HCT116 (cell line): ENCODE measurements at regions not wholly inside any gene's neighbourhood (a gene's known extent, or its start where the extent isn't known, plus 50 kb on each side); places are given as distances from the start of the nearest gene placed in this dataset.

Source experiments
- ATF3 ChIP-seq: IDR thresholded peaks from 2 replicates; pipeline ENCODE4 v1.6.1; 2012
- CEBPB ChIP-seq: IDR thresholded peaks from 2 replicates; pipeline ENCODE4 v1.6.1; 2012; ENCODE audit warnings: low read depth
- CTCF ChIP-seq, 3 experiments: fragments of 200-600 bp in 1 of 3; sonication (generic) in 1 of 3; IDR thresholded peaks in 2 of 3; conservative IDR thresholded peaks in 1 of 3; 2 replicates each; pipeline ENCODE4 v1.5.1; 2012 to 2017; ENCODE audit warnings: low read depth in 2 of 3, low read length in 2 of 3, antibody characterized with exemption in 1 of 3, borderline replicate concordance in 1 of 3, control low read depth in 1 of 3, mild to moderate bottlenecking in 1 of 3, mixed read lengths in 1 of 3, mixed run types in 1 of 3, moderate library complexity in 1 of 3; ENCODE audit not compliant: insufficient read depth in 1 of 3
- EZH2 ChIP-seq: fragments of 200-600 bp; sonication (generic); IDR thresholded peaks from 2 replicates; pipeline ENCODE4 v1.6.1; 2017; ENCODE audit warnings: antibody characterized with exemption, mixed run types
- FOSL1 ChIP-seq: IDR thresholded peaks from 2 replicates; pipeline ENCODE4 v1.6.1; 2012; ENCODE audit warnings: low read depth
- POLR2A ChIP-seq: IDR thresholded peaks from 2 replicates; pipeline ENCODE4 v1.7.0; 2011; ENCODE audit warnings: borderline replicate concordance; ENCODE audit not compliant: insufficient read depth, insufficient read length; ENCODE audit errors: extremely low read depth
- POLR2AphosphoS5 ChIP-seq: IDR thresholded peaks from 2 replicates; pipeline ENCODE4 v1.6.1; 2011; ENCODE audit warnings: mild to moderate bottlenecking, low read depth, low read length, moderate library complexity
- SP1 ChIP-seq: IDR thresholded peaks from 2 replicates; pipeline ENCODE4 v1.6.1; 2012; ENCODE audit warnings: low read depth
- TCF7L2 ChIP-seq: IDR thresholded peaks from 2 replicates; pipeline ENCODE4 v1.7.0; 2011; ENCODE audit warnings: borderline replicate concordance, inconsistent platforms; ENCODE audit not compliant: insufficient read depth, insufficient read length; ENCODE audit errors: extremely low read depth
- ZBTB33 ChIP-seq: IDR thresholded peaks from 2 replicates; pipeline ENCODE4 v1.6.1; 2011; ENCODE audit warnings: mild to moderate bottlenecking, low read length, moderate library complexity; ENCODE audit not compliant: insufficient replicate concordance; ENCODE audit errors: extremely low read depth

GRCh38 chr14:97687944-97688630 is 890.9 kb downstream of the VRK1 start (continued):
- TF ChIP-seq ZBTB33 (no peak), SP1 (no peak), POLR2AphosphoS5 (no peak), FOSL1 (no peak), CEBPB (no peak), CTCF (IDR thresholded peaks at IDR 0.05 in 2 of 3, conservative IDR thresholded peaks at IDR 0.05 in 1 of 3; ENCODE audit: borderline replicate concordance in 1 of 3, insufficient read depth in 1 of 3, low read depth in 2 of 3, low read length in 2 of 3) (no peak), TCF7L2 (no peak), EZH2 (no peak), POLR2A (no peak), ATF3 (no peak)
